ENCODE measurements at regions not wholly inside any gene's neighbourhood (a gene's known extent, or its start where the extent isn't known, plus 50 kb on each side); places are given as distances from the start of the nearest gene placed in this dataset.
A peak's percentile ranks its signal among the peaks of the same experiment; 100 is the strongest.

DNA sequence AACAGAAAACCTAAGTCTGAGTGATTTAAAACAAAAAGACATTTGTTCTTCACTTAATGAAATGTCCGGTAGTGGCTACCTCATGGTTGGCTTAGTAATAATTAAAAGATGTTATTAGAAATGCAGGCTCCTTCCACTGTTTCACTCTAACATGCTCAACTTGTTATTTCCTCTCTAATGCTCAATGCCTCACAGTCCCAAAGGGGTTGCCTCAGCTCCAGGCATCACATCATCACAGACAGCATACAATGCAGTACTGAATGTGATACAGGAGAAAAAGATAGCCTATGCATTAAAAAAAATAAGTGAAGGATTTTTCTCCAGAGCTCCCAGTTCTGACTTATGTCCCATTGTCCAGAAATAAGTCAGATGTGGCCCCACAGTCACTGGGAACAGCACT lies 1077.0 kb upstream of the TMEM132C start:
- no peak for TF ChIP-seq CTCF (IDR thresholded peaks at IDR 0.05; ENCODE audit: low read length, missing control alignments)
- no peak for DNase-seq (ENCODE audit: low read depth)
- no peak overlapping the region for H3K4me3 ChIP-seq (replicated peaks; ENCODE audit: low read depth, low read length)

DNA sequence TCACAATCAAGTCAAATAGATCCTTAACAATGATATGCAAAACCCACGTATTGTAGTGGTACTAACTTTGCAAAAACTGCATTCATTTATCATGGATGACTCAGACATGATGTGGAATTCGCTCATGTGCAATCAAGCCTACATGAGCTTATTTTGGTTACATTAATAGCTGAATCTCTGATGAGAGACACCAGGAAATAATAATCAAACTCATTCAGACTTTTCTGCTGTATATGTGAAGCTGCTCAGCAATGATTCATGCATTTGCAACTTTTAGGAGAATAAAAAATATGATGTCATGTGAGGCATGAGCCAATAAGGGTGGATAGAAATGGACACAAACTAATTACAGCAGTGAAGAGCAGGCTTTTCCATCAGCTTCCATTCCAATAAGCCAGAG lies 1075.8 kb upstream of the TMEM132C start:
- no peak overlapping the region for H3K4me3 ChIP-seq (replicated peaks; ENCODE audit: low read depth, low read length)
- no peak for TF ChIP-seq CTCF (IDR thresholded peaks at IDR 0.05; ENCODE audit: low read length, missing control alignments)
- peak; percentile 38 for DNase-seq (ENCODE audit: low read depth)

- DNase-seq (ENCODE audit: low read depth) = no peak
- H3K4me3 ChIP-seq (replicated peaks; ENCODE audit: low read depth, low read length) = no peak overlapping the region
- no peak for TF ChIP-seq CTCF (IDR thresholded peaks at IDR 0.05; ENCODE audit: low read length, missing control alignments)
These were observed 1074.6 kb upstream of the TMEM132C start for GRCh38 chr12:127192391-127192790.

DNA sequence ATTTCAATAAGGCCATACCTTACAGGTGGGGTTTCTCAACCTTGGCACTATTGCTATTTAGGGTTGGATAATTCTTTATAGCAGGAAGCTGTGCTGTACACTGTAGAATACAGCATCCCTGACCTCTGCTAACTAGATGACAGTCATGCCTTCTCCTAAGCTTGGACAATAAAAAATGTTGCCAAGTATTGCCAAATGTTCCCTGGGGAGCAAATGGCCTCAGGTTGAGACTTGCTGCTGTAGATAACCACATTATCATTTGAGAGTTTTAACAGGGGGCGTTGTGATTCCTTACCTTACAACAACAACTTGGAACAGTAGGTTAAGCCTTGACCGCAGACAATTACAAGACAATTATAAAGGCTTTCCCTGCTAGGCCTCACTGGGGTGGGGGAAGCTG lies 1073.6 kb upstream of the TMEM132C start:
- H3K4me3 ChIP-seq (replicated peaks; ENCODE audit: low read depth, low read length) = no peak overlapping the region
- no peak for TF ChIP-seq CTCF (IDR thresholded peaks at IDR 0.05; ENCODE audit: low read length, missing control alignments)
- DNase-seq (ENCODE audit: low read depth) = no peak

DNA sequence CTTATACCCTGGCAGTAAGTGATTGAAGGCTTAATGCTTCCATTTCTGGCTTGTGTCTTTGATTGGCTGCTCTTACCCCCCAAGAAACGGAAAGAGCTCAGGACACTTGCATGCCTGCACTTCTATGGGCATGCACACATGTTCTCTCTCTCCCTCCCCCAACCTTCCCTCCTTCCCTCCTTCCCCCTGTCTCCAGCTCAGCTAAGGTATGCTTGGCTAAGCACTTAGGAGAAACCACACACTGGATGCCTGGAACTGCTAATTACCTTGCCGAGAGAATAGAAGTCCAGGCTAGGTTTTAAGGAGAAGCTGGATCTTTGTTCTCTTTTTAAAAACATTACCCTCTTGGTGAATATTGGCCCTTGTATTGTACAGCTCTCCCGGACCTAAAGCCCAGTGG lies 1072.8 kb upstream of the TMEM132C start:
- TF ChIP-seq CTCF (IDR thresholded peaks at IDR 0.05; ENCODE audit: low read length, missing control alignments) = no peak
- H3K4me3 ChIP-seq (replicated peaks; ENCODE audit: low read depth, low read length) = no peak overlapping the region
- DNase-seq (ENCODE audit: low read depth) = no peak

DNA sequence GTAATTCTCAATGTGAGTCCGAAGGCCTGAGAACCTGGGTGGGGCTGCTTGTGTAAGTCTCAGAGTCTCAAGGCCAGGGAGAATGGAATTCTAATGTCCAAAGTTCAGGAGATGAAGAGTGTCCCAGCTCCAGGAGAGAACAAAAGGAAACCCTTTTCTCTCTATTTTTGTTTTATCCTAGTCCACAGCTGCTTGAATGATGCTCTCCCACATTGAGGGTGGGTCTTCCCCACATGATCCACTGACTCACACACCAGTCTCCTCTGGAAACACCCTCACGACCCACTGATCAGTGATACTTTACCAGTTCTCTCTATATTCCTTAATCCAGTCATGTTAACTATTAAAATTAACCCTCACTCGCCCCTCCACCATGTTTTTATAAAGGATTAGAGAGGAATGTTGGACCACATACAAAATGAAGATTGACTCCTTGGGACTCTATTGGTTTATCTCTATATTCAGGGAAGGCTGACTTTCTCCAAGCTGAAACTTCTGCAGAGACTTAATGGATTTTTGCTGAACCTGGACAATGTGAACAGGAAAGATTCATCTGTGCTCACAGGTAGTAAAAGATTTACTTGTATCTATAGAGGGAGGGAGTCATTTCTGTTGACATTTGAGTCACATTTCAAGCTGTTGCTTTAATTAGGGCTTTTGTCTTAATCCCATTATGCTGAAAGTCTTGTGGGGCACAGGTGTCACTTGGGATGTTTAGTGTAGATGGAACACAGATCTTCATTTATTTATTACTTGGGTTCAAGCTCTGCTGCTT lies 1061.0 kb upstream of the TMEM132C start:
- no peak overlapping the region for H3K4me3 ChIP-seq (replicated peaks; ENCODE audit: low read depth, low read length)
- DNase-seq (ENCODE audit: low read depth) = no peak
- TF ChIP-seq CTCF (IDR thresholded peaks at IDR 0.05; ENCODE audit: low read length, missing control alignments) = no peak

DNA sequence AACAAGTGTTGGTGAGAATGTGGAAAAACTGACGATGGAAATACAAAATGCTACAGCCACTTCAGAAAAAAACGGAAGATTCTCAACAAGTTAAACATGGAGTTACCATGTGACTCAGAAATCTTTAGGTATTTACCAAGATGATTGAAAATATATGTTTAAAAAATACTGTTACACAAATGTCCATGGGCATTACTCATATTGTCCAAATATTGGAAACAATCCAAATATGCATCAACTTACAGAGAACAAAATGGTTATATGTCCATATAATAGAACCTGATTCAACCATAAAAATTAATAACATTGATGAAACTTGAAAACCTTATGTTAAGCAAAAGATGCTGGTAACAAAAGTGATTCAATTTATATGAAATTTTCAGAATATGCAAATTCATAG lies 1057.7 kb upstream of the TMEM132C start:
- DNase-seq (ENCODE audit: low read depth) = no peak

More for the DNA sequence above, 1057.7 kb upstream of the TMEM132C start:
- TF ChIP-seq CTCF (IDR thresholded peaks at IDR 0.05; ENCODE audit: low read length, missing control alignments) = no peak
- H3K4me3 ChIP-seq (replicated peaks; ENCODE audit: low read depth, low read length) = no peak overlapping the region

Measured in fibroblast of pulmonary artery (primary cell).